ENCODE measurements at regions not wholly inside any gene's neighbourhood (a gene's known extent, or its start where the extent isn't known, plus 50 kb on each side); places are given as distances from the start of the nearest gene placed in this dataset.

DNA sequence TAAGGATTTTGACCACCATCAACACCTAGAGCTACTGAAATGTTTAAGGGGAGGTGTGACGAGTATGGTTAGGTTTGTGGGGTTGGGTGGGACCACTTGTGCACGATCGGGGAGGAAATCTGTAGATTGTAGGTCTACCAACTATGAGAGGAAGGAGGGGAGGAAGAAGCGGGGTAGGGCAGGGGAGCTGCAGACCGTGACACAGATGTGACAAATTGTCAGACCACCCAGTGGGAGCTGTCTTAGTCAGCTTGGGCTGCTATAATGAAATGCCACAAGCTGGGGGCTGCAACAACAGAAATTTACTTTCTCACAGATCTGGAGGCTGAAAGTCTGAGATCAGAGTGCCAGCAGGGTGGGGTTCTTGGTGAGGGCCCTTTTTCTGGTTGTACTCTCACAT lies 62.2 kb upstream of the ARGLU1 start:
- Histone ChIP-seq H3K4me3 (ENCODE audit: low read depth, low read length) (no peak overlapping the region), H3K9me3 (ENCODE audit: control insufficient read depth, insufficient read depth, low read depth, low read length) (no peaks in the 10 kb centered on the region), H3K27ac (ENCODE audit: extremely low read depth, low read depth, low read length) (no peak overlapping the region), H3K36me3 (ENCODE audit: control insufficient read depth in 2 of 2, insufficient read depth in 1 of 2, low read length in 2 of 2) (no peaks in the 10 kb centered on the region), H3K4me1 (ENCODE audit: control insufficient read depth, insufficient read depth, low read length) (no peaks in the 10 kb centered on the region)
- ChIA-PET POLR2A (no interaction called here), CTCF (interaction anchor here (0.6 to 1.4 kb wide), 2 partner anchors 10 to 12 kb away, joined by 3 to 5 read pairs; no protein-coding TSS in a partner anchor)
- no peak for TF ChIP-seq ZNF391 (tag by site-specific recombination; IDR thresholded peaks at IDR 0.05; ENCODE audit: borderline replicate concordance, low read depth)
- no peak for TF ChIP-seq ZFP3 (tag by site-specific recombination; IDR thresholded peaks at IDR 0.05; ENCODE audit: low read depth)
- TF ChIP-seq KLF16 (tag by site-specific recombination; IDR thresholded peaks at IDR 0.05) = no peak
- TF ChIP-seq, protein P1, sequence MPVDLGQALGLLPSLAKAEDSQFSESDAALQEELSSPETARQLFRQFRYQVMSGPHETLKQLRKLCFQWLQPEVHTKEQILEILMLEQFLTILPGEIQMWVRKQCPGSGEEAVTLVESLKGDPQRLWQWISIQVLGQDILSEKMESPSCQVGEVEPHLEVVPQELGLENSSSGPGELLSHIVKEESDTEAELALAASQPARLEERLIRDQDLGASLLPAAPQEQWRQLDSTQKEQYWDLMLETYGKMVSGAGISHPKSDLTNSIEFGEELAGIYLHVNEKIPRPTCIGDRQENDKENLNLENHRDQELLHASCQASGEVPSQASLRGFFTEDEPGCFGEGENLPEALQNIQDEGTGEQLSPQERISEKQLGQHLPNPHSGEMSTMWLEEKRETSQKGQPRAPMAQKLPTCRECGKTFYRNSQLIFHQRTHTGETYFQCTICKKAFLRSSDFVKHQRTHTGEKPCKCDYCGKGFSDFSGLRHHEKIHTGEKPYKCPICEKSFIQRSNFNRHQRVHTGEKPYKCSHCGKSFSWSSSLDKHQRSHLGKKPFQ (tag by site-specific recombination; IDR thresholded peaks at IDR 0.05) = no peak
- no peak for TF ChIP-seq ZNF221 (tag by site-specific recombination; IDR thresholded peaks at IDR 0.05; ENCODE audit: borderline replicate concordance)
- no peak for TF ChIP-seq ZNF514 (tag by site-specific recombination; IDR thresholded peaks at IDR 0.05)
- TF ChIP-seq, protein P2, sequence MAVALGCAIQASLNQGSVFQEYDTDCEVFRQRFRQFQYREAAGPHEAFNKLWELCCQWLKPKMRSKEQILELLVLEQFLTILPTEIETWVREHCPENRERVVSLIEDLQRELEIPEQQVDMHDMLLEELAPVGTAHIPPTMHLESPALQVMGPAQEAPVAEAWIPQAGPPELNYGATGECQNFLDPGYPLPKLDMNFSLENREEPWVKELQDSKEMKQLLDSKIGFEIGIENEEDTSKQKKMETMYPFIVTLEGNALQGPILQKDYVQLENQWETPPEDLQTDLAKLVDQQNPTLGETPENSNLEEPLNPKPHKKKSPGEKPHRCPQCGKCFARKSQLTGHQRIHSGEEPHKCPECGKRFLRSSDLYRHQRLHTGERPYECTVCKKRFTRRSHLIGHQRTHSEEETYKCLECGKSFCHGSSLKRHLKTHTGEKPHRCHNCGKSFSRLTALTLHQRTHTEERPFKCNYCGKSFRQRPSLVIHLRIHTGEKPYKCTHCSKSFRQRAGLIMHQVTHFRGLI (tag by site-specific recombination; IDR thresholded peaks at IDR 0.05) = no peak
- no peak for TF ChIP-seq ZXDB (tag by site-specific recombination; IDR thresholded peaks at IDR 0.05)
- TF ChIP-seq ZFP41 (tag by site-specific recombination; IDR thresholded peaks at IDR 0.05; ENCODE audit: borderline replicate concordance) = no peak
- TF ChIP-seq REPIN1 (tag by site-specific recombination; IDR thresholded peaks at IDR 0.05; ENCODE audit: low read depth) = no peak
- no peak for TF ChIP-seq ZNF654 (tag by site-specific recombination; IDR thresholded peaks at IDR 0.05; ENCODE audit: low read depth)
- no peak for TF ChIP-seq ZNF585B (tag by site-specific recombination; IDR thresholded peaks at IDR 0.05)
- TF ChIP-seq KLF8 (tag by site-specific recombination; IDR thresholded peaks at IDR 0.05) = no peak
- no peak for TF ChIP-seq SETDB1 (IDR thresholded peaks at IDR 0.05; ENCODE audit: insufficient read length, low read length)

DNA sequence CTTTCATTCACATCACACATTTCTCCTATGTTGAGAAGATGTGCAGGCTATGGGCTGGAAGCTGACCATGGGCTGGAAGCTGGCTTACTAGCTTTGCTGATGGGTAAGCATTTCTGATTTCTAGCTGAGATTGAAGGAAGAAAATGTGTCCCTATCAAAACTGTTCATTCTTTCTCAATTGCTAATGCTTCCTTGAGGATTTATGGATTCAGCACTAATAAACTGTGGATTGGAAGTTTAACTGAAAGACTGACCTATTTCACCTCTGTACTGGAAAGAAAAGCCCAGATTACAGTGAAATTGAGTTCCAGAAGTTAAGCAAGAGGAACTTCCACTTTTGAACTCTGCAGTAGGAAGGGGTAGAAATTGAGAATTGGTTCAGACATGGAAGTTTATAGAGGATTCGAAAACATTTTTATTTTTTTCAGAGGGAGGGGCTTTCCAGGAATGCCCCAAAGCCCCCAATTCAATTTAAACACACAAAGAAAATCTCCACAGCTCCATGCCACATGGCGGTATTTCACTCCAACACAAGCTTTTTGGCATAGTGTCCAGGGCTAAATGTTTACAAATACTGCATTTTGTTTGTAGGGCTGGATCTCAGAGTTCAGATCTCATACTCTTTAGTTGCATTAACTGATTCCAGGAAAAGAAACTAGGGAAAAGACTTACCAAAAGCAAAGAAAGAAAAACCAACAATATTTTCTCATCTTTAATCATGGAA lies 61.2 kb upstream of the ARGLU1 start:
- Histone ChIP-seq H3K9me3 (ENCODE audit: control insufficient read depth, insufficient read depth, low read depth, low read length) (no peaks in the 10 kb centered on the region), H3K36me3 (ENCODE audit: control insufficient read depth in 2 of 2, insufficient read depth in 1 of 2, low read length in 2 of 2) (no peaks in the 10 kb centered on the region), H3K27ac (ENCODE audit: extremely low read depth, low read depth, low read length) (no peak overlapping the region), H3K4me3 (ENCODE audit: low read depth, low read length) (no peak overlapping the region), H3K4me1 (ENCODE audit: control insufficient read depth, insufficient read depth, low read length) (no peaks in the 10 kb centered on the region)
- ChIA-PET CTCF (interaction anchor here (0.6 to 1.6 kb wide), 2 partner anchors 8 to 11 kb away, joined by 3 to 11 read pairs; no protein-coding TSS in a partner anchor), POLR2A (no interaction called here)
- TF ChIP-seq ZBTB48 (tag by site-specific recombination; IDR thresholded peaks at IDR 0.05) (no peak), KLF10 (tag by site-specific recombination; IDR thresholded peaks at IDR 0.05) (no peak), REPIN1 (tag by site-specific recombination; IDR thresholded peaks at IDR 0.05; ENCODE audit: low read depth) (no peak), ZBTB21 (tag by site-specific recombination; IDR thresholded peaks at IDR 0.05) (no peak), ZSCAN16 (tag by site-specific recombination; IDR thresholded peaks at IDR 0.05) (no peak), ZEB2 (tag by site-specific recombination; IDR thresholded peaks at IDR 0.05) (no peak), WT1 (tag by site-specific recombination; IDR thresholded peaks at IDR 0.05) (no peak), GLI2 (tag by site-specific recombination; IDR thresholded peaks at IDR 0.05; ENCODE audit: borderline replicate concordance, low read depth) (no peak), MEIS1 (CRISPR knock-in tag; IDR thresholded peaks at IDR 0.05; ENCODE audit: borderline replicate concordance) (no peak)
- TF ChIP-seq, protein P3, sequence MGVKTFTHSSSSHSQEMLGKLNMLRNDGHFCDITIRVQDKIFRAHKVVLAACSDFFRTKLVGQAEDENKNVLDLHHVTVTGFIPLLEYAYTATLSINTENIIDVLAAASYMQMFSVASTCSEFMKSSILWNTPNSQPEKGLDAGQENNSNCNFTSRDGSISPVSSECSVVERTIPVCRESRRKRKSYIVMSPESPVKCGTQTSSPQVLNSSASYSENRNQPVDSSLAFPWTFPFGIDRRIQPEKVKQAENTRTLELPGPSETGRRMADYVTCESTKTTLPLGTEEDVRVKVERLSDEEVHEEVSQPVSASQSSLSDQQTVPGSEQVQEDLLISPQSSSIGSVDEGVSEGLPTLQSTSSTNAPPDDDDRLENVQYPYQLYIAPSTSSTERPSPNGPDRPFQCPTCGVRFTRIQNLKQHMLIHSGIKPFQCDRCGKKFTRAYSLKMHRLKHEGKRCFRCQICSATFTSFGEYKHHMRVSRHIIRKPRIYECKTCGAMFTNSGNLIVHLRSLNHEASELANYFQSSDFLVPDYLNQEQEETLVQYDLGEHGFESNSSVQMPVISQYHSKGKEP (tag by site-specific recombination; IDR thresholded peaks at IDR 0.05) = no peak
- TF ChIP-seq, protein P4, sequence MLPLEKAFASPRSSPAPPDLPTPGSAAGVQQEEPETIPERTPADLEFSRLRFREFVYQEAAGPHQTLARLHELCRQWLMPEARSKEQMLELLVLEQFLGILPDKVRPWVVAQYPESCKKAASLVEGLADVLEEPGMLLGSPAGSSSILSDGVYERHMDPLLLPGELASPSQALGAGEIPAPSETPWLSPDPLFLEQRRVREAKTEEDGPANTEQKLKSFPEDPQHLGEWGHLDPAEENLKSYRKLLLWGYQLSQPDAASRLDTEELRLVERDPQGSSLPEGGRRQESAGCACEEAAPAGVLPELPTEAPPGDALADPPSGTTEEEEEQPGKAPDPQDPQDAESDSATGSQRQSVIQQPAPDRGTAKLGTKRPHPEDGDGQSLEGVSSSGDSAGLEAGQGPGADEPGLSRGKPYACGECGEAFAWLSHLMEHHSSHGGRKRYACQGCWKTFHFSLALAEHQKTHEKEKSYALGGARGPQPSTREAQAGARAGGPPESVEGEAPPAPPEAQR (tag by site-specific recombination; IDR thresholded peaks at IDR 0.05) = no peak
- TF ChIP-seq, protein P5, sequence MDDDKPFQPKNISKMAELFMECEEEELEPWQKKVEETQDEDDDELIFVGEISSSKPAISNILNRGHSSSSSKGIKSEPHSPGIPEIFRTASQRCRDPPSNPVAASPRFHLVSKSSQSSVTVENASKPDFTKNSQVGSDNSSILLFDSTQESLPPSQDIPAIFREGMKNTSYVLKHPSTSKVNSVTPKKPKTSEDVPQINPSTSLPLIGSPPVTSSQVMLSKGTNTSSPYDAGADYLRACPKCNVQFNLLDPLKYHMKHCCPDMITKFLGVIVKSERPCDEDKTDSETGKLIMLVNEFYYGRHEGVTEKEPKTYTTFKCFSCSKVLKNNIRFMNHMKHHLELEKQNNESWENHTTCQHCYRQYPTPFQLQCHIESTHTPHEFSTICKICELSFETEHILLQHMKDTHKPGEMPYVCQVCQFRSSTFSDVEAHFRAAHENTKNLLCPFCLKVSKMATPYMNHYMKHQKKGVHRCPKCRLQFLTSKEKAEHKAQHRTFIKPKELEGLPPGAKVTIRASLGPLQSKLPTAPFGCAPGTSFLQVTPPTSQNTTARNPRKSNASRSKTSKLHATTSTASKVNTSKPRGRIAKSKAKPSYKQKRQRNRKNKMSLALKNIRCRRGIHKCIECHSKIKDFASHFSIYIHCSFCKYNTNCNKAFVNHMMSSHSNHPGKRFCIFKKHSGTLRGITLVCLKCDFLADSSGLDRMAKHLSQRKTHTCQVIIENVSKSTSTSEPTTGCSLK (tag by site-specific recombination; IDR thresholded peaks at IDR 0.05) = no peak
- TF ChIP-seq, protein P6, sequence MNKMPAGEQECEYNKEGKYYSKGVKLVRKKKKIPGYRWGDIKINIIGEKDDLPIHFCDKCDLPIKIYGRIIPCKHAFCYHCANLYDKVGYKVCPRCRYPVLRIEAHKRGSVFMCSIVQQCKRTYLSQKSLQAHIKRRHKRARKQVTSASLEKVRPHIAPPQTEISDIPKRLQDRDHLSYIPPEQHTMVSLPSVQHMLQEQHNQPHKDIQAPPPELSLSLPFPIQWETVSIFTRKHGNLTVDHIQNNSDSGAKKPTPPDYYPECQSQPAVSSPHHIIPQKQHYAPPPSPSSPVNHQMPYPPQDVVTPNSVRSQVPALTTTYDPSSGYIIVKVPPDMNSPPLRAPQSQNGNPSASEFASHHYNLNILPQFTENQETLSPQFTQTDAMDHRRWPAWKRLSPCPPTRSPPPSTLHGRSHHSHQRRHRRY (tag by site-specific recombination; IDR thresholded peaks at IDR 0.05) = no peak
